Left lung (tissue), 4 donors: ENCODE measurements at regions not wholly inside any gene's neighbourhood (a gene's known extent, or its start where the extent isn't known, plus 50 kb on each side); places are given as distances from the start of the nearest gene placed in this dataset.

ENCODE experiments used
- ATAC-seq: fragments of 200-7000 bp; cut with Tn5 transposase; one replicate; pipeline ENCODE4 v1.9.1; 2020; ENCODE audit warnings: moderate library complexity
- DNase-seq, 4 donors: peaks; one replicate each; pipeline ENCODE4 v3.0.0-alpha.2; 2013 to 2020
- H3K27ac ChIP-seq, 2 donors: fragments of 200-600 bp; sonication (generic) in 1 of 2; one replicate each; pipeline versions ENCODE4 v1.5.0 to v1.8.0; 2020 to 2021
- H3K27me3 ChIP-seq, 2 donors: fragments of 200-600 bp; sonication (generic) in 1 of 2; one replicate each; pipeline versions ENCODE4 v1.5.0 to v1.8.0; 2020 to 2021
- H3K36me3 ChIP-seq, 2 donors: fragments of 200-600 bp; sonication (generic) in 1 of 2; one replicate each; pipeline versions ENCODE4 v1.5.0 to v1.8.0; 2020 to 2021
- H3K4me1 ChIP-seq, 2 donors: fragments of 200-600 bp; one replicate each; pipeline ENCODE4 v1.8.0; 2021
- H3K4me3 ChIP-seq, 2 donors: fragments of 200-600 bp; sonication (generic) in 1 of 2; one replicate each; pipeline versions ENCODE4 v1.5.0 to v1.8.0; 2020 to 2021; ENCODE audit warnings: mild to moderate bottlenecking in 1 of 2
- H3K9me3 ChIP-seq, 2 donors: fragments of 200-600 bp; sonication (generic) in 1 of 2; one replicate each; pipeline versions ENCODE4 v1.5.0 to v1.8.0; 2020 to 2021
- intact Hi-C, 2 donors: fragments of 100-400 bp; cut with DNase I; formaldehyde crosslinking; loops; one replicate each; pipeline versions ENCODE4 v1.11.2 to v1.14.2; 2022
- TF ChIP-seq, protein P1 (sequence below), 2 donors: fragments of 200-600 bp; sonication (generic) in 1 of 2; IDR thresholded peaks; one replicate each; pipeline versions ENCODE4 v1.5.0 to v1.8.0; 2021; ENCODE audit warnings: antibody characterized with exemption in 2 of 2
- donor health status: DM: no; HTN: yes; CAD: no.
- donor health status: DM: no; HTN: no; CAD: no.

DNA sequence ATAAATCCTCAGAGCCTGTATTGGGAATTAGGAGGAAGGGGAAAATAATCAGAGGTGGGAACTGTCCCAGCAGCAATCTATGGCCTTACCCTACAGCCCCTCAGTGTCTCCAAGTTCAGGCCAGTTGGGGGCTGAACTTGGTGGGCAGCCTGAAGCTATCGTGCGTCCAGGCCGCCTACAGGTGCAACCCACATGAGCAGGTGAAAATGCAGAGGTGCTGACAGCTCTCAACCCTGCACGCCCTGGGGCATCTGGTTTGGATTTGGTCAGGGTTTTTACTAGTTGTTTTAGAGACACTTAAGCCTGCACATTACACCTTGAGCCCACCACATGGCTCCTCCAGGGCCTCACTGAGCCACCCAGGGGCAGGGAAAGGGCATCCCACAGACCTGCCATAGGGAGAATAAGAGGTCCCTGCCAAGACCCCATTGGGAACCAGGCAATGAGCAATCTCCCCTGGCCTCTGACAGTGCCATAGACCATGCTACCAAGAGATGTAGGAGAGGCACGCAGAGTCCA lies 209.5 kb downstream of the FOXD2 start:
- Histone ChIP-seq H3K27ac (no peak overlapping the region), H3K4me1 (no peaks in the 10 kb centered on the region), H3K9me3 (no peaks in the 10 kb centered on the region), H3K36me3 (no peaks in the 10 kb centered on the region), H3K4me3 (no peak overlapping the region), H3K27me3 (no peaks in the 10 kb centered on the region)
- intact Hi-C loops: no loop called here
- DNase-seq (no peak), ATAC-seq (no peak)
- TF ChIP-seq, protein P1, sequence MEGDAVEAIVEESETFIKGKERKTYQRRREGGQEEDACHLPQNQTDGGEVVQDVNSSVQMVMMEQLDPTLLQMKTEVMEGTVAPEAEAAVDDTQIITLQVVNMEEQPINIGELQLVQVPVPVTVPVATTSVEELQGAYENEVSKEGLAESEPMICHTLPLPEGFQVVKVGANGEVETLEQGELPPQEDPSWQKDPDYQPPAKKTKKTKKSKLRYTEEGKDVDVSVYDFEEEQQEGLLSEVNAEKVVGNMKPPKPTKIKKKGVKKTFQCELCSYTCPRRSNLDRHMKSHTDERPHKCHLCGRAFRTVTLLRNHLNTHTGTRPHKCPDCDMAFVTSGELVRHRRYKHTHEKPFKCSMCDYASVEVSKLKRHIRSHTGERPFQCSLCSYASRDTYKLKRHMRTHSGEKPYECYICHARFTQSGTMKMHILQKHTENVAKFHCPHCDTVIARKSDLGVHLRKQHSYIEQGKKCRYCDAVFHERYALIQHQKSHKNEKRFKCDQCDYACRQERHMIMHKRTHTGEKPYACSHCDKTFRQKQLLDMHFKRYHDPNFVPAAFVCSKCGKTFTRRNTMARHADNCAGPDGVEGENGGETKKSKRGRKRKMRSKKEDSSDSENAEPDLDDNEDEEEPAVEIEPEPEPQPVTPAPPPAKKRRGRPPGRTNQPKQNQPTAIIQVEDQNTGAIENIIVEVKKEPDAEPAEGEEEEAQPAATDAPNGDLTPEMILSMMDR (IDR thresholded peaks at IDR 0.05): no peak

DNA sequence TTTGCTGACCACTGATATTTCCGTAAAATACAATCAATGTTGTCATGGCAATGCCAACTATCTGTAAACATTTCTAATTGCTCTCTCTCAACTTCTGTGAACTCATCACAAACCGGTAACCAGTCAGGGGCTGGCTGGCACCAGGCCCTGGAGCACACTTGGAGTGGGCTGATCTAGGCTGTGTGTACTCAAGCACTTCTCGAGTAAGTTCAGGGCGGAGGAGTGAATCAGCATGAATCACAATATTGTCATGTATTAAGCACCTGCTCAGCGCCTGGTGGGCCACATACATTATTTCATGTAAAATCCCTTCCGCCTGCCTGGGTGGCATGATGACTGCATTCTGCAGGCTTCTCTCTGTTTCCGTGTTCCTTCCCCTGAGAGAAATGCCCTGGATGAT lies 212.4 kb downstream of the FOXD2 start:
- Histone ChIP-seq H3K9me3 (no peaks in the 10 kb centered on the region), H3K4me3 (no peak overlapping the region), H3K27me3 (no peaks in the 10 kb centered on the region), H3K27ac (peak overlapping the region; percentile 15 to 57), H3K36me3 (no peaks in the 10 kb centered on the region), H3K4me1 (no peaks in the 10 kb centered on the region)
- ATAC-seq (peak; percentile 93), DNase-seq (peak in 3 of 4 donors; percentile 67 to 88 (median 82))
- intact Hi-C loops: no loop called here
- TF ChIP-seq, protein P1 (IDR thresholded peaks at IDR 0.05): no peak

DNA sequence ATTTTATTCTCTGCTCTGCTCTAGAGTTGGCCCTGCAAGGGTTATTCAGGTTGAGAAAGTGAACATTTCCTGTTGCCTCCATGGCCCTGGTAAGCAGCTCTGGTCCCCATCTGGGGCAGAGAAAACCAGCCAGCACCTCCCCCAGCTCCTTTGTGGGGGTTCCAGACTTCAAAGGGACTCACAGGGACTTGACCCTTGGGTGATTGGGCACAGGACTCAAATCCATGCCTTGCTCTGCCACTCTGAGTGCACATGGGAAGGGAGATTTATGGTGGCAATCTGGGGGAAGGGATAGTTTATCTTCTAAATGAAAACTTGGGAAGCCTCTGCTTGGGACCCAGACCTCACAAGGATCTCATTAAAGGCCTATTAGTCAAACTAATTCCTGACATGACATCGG lies 212.8 kb downstream of the FOXD2 start:
- peak overlapping the region; percentile 14 to 15 for H3K27ac ChIP-seq
- DNase-seq (no peak), ATAC-seq (no peak)
- no peaks in the 10 kb centered on the region for H3K4me1 ChIP-seq
- H3K27me3 ChIP-seq: no peaks in the 10 kb centered on the region
- TF ChIP-seq, protein P1 (IDR thresholded peaks at IDR 0.05): no peak
- no peaks in the 10 kb centered on the region for H3K9me3 ChIP-seq
- no peaks in the 10 kb centered on the region for H3K36me3 ChIP-seq
- no peak overlapping the region for H3K4me3 ChIP-seq
- intact Hi-C loops: no loop called here

DNA sequence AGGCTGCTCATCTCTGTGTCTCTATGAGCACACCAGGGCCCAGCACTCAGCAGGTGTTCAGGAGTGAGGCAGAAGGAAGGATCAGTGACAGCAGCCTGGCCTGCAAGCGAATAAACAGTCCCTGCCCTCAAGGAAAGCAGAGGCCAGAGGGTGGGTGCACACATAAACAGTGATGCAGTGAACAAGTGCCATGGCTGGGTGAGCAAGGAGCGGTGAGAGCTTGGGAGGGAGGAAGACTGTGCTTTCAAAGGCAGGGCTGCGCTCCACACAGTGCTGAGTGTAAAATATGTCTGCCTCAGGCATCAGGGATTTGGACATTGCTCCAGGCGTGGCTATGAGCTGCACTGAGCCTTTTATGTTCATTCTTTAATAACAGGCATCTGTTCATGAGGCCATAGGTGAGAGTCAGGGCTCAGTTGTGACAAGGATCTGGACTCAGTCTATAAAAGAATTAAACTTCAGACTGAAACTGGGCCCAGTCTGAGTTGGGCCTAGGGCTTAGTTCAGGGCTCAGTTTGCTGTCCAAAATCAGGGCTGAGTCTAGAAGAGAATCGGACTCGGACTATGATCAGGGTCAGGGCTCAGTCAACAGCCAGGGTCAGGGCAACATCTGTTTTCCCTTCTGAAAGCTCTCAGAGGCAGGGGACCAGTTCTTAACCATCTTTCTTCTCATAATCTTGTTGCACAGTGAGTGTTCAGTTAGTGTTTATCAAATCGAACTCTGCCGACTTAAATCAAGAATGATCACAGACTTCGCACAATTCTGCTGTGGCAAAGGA lies 213.7 kb downstream of the FOXD2 start:
- intact Hi-C loops: no loop called here
- Histone ChIP-seq H3K36me3 (no peaks in the 10 kb centered on the region), H3K4me1 (no peaks in the 10 kb centered on the region), H3K9me3 (no peaks in the 10 kb centered on the region), H3K27ac (no peak overlapping the region), H3K27me3 (no peaks in the 10 kb centered on the region), H3K4me3 (no peak overlapping the region)
- ATAC-seq: no peak
- TF ChIP-seq, protein P1 (IDR thresholded peaks at IDR 0.05): no peak
- no peak for DNase-seq

DNA sequence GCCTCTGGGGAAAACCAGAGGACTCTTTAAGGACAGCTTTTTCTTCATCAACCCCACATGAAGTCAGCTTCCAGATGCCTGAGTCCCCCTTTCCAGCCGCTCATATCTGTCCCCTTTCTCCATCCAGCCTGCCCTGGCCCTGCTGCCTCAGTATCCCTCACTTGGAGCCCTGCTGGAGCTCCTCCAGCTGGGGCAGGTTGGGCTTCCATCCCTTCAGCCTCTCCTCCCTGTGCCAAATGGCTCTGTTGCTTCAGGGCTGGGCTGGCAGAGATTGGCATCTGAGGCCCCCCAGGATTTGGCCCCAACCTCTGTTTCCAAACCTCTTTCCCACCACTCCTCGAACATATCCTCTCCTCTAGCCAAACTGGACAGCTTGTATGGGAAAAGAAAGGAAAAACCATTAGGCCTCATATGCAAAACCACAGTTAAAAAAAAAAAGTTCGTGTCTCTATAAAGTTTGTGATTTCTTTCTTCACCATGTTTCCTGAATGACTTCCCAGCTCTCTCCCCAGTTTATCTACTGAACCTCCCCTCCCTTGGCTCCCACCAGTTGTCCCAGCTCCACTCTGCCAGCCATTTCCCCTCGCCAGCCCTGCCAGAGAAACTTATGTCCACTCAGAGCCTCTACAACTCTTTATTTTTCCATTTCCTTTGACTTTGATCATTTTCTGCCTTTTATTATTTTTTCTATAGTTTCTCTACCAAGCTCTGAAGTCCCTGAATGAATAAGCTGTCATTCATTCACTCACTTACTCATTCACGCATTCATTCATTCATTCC lies 217.9 kb downstream of the FOXD2 start:
- H3K4me3 ChIP-seq: no peak overlapping the region
- DNase-seq (no peak), ATAC-seq (no peak)
- no peaks in the 10 kb centered on the region for H3K4me1 ChIP-seq
- H3K27ac ChIP-seq: no peak overlapping the region
- TF ChIP-seq, protein P1 (IDR thresholded peaks at IDR 0.05): no peak
- intact Hi-C loops: no loop called here
- H3K9me3 ChIP-seq: no peaks in the 10 kb centered on the region
- no peaks in the 10 kb centered on the region for H3K27me3 ChIP-seq
- no peaks in the 10 kb centered on the region for H3K36me3 ChIP-seq
